ENCODE measurements at regions not wholly inside any gene's neighbourhood (a gene's known extent, or its start where the extent isn't known, plus 50 kb on each side); places are given as distances from the start of the nearest gene placed in this dataset.

DNA sequence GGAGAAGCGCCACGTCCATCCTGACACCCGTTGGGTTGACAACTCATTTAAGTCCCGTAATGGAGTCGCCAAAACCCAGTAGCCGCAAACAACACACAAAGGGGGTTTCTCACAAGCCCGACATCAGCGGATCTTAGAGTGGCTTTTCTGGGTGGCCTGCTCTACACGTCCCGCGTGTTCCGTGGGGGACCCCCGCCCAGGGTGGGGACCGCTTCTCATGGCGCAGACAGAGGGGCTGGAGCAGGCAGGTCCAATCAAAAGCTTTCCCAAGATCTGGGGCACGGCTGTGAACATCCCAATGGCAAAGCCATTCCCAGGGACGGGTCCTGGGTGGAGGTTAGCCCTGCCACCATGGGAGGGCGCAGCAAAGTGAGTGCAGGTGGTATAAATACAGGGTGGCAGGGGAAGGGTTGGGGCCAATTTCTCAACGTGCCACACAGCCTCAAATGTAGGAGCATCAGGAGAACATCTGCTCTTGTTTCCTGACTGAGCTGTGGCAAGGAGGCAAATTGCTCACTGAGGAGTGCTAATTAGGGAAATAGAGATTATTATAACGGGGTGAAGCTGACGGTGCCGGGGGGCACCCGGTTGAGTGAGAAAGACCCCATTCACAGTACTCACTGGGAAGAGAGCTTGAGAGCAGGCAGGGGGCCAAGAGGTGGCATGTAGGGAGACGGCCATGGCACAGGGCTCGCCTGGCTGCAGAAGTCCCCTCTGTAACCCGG is 1447.2 kb downstream of the TBC1D22A start:
- DNase-seq (ENCODE audit: low spot score) (no peak), ATAC-seq (no peak)
- Histone ChIP-seq H2AFZ (no peak overlapping the region), H3K27me3 (ENCODE audit: insufficient read depth) (no peaks in the 10 kb centered on the region), H4K20me1 (replicated peaks; ENCODE audit: insufficient read depth) (no peaks in the 10 kb centered on the region), H3K4me2 (no peak overlapping the region), H3K27ac (ENCODE audit: low read depth) (no peak overlapping the region), H3K79me2 (replicated peaks; ENCODE audit: insufficient read depth) (no peaks in the 10 kb centered on the region), H3K4me1 (ENCODE audit: insufficient read depth) (no peaks in the 10 kb centered on the region), H3K4me3 (no peak overlapping the region), H3F3A (replicated peaks; ENCODE audit: low read depth) (no peaks in the 10 kb centered on the region), H3K36me3 (ENCODE audit: insufficient read depth) (no peaks in the 10 kb centered on the region), H3K9me2 (ENCODE audit: insufficient read depth) (no peaks in the 10 kb centered on the region; the same call in 1 of the 2 replicates)
- no peak for TF ChIP-seq CTCF (conservative IDR thresholded peaks at IDR 0.05; ENCODE audit: low read depth in 2 of 2)
- no peak for TF ChIP-seq STAT1 (IDR thresholded peaks at IDR 0.05; ENCODE audit: unreplicated experiment)
- no peak for TF ChIP-seq EZH2 (IDR thresholded peaks at IDR 0.05; ENCODE audit: low read depth, unreplicated experiment)
- no peak for TF ChIP-seq POLR2AphosphoS5 (IDR thresholded peaks at IDR 0.05; ENCODE audit: low read depth)
- no peak for TF ChIP-seq REST (IDR thresholded peaks at IDR 0.05; ENCODE audit: unreplicated experiment)
- no peaks in the 10 kb centered on the region for H3K36me3 Mint-ChIP-seq (ENCODE audit: low read depth)
- peaks cover 4% of the 10 kb centered on the region; the same call in 1 of the 3 replicates for H3K9me3 Mint-ChIP-seq
- H3K27me3 Mint-ChIP-seq (ENCODE audit: insufficient read depth, low read depth, poor library complexity) = peaks cover 7% of the 10 kb centered on the region
- H3K27ac Mint-ChIP-seq = no peak overlapping the region
- peaks cover 8% of the 10 kb centered on the region for H3K4me1 Mint-ChIP-seq
- no peak overlapping the region for H3K4me3 Mint-ChIP-seq

- Mint-ChIP-seq H3K27ac (no peak overlapping the region), H3K27me3 (ENCODE audit: insufficient read depth, low read depth, poor library complexity) (peaks cover 7% of the 10 kb centered on the region), H3K4me1 (peaks cover 7% of the 10 kb centered on the region)
- TF ChIP-seq EZH2 (IDR thresholded peaks at IDR 0.05; ENCODE audit: low read depth, unreplicated experiment) (no peak), POLR2AphosphoS5 (IDR thresholded peaks at IDR 0.05; ENCODE audit: low read depth) (no peak), ZNF331 (CRISPR knock-in tag; IDR thresholded peaks at IDR 0.05; ENCODE audit: low read depth) (no peak)
- TF ChIP-seq, protein P1, sequence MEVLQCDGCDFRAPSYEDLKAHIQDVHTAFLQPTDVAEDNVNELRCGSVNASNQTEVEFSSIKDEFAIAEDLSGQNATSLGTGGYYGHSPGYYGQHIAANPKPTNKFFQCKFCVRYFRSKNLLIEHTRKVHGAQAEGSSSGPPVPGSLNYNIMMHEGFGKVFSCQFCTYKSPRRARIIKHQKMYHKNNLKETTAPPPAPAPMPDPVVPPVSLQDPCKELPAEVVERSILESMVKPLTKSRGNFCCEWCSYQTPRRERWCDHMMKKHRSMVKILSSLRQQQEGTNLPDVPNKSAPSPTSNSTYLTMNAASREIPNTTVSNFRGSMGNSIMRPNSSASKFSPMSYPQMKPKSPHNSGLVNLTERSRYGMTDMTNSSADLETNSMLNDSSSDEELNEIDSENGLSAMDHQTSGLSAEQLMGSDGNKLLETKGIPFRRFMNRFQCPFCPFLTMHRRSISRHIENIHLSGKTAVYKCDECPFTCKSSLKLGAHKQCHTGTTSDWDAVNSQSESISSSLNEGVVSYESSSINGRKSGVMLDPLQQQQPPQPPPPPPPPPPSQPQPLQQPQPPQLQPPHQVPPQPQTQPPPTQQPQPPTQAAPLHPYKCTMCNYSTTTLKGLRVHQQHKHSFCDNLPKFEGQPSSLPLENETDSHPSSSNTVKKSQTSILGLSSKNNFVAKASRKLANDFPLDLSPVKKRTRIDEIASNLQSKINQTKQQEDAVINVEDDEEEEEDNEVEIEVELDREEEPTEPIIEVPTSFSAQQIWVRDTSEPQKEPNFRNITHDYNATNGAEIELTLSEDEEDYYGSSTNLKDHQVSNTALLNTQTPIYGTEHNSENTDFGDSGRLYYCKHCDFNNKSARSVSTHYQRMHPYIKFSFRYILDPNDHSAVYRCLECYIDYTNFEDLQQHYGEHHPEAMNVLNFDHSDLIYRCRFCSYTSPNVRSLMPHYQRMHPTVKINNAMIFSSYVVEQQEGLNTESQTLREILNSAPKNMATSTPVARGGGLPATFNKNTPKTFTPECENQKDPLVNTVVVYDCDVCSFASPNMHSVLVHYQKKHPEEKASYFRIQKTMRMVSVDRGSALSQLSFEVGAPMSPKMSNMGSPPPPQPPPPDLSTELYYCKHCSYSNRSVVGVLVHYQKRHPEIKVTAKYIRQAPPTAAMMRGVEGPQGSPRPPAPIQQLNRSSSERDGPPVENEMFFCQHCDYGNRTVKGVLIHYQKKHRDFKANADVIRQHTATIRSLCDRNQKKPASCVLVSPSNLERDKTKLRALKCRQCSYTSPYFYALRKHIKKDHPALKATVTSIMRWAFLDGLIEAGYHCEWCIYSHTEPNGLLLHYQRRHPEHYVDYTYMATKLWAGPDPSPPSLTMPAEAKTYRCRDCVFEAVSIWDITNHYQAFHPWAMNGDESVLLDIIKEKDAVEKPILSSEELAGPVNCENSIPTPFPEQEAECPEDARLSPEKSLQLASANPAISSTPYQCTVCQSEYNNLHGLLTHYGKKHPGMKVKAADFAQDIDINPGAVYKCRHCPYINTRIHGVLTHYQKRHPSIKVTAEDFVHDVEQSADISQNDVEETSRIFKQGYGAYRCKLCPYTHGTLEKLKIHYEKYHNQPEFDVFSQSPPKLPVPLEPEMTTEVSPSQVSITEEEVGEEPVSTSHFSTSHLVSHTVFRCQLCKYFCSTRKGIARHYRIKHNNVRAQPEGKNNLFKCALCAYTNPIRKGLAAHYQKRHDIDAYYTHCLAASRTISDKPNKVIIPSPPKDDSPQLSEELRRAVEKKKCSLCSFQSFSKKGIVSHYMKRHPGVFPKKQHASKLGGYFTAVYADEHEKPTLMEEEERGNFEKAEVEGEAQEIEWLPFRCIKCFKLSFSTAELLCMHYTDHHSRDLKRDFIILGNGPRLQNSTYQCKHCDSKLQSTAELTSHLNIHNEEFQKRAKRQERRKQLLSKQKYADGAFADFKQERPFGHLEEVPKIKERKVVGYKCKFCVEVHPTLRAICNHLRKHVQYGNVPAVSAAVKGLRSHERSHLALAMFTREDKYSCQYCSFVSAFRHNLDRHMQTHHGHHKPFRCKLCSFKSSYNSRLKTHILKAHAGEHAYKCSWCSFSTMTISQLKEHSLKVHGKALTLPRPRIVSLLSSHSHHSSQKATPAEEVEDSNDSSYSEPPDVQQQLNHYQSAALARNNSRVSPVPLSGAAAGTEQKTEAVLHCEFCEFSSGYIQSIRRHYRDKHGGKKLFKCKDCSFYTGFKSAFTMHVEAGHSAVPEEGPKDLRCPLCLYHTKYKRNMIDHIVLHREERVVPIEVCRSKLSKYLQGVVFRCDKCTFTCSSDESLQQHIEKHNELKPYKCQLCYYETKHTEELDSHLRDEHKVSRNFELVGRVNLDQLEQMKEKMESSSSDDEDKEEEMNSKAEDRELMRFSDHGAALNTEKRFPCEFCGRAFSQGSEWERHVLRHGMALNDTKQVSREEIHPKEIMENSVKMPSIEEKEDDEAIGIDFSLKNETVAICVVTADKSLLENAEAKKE (CRISPR knock-in tag; IDR thresholded peaks at IDR 0.05) = no peak
These were observed 1446.4 kb downstream of the TBC1D22A start for GRCh38 chr22:48208894-48209293.

More at GRCh38 chr22:48208894-48209293, 1446.4 kb downstream of the TBC1D22A start:
- Histone ChIP-seq H3F3A (replicated peaks; ENCODE audit: low read depth) (no peaks in the 10 kb centered on the region), H4K20me1 (replicated peaks; ENCODE audit: insufficient read depth) (no peaks in the 10 kb centered on the region), H3K27me3 (ENCODE audit: insufficient read depth) (no peaks in the 10 kb centered on the region), H3K4me3 (no peak overlapping the region), H2AFZ (no peak overlapping the region), H3K27ac (ENCODE audit: low read depth) (no peak overlapping the region), H3K36me3 (ENCODE audit: insufficient read depth) (no peaks in the 10 kb centered on the region), H3K9me2 (ENCODE audit: insufficient read depth) (no peaks in the 10 kb centered on the region), H3K4me2 (no peak overlapping the region), H3K4me1 (ENCODE audit: insufficient read depth) (no peaks in the 10 kb centered on the region), H3K79me2 (replicated peaks; ENCODE audit: insufficient read depth) (no peaks in the 10 kb centered on the region)
- ATAC-seq (no peak), DNase-seq (ENCODE audit: low spot score) (no peak)
- Mint-ChIP-seq H3K9me3 (peaks cover 4% of the 10 kb centered on the region; the same call in 1 of the 3 replicates), H3K36me3 (ENCODE audit: low read depth) (no peaks in the 10 kb centered on the region), H3K4me3 (no peak overlapping the region)

All from GM23338 (cell line).